DMS53 treated with DMSO at 0.1 percent for 48 hours (cell line): ENCODE measurements at regions not wholly inside any gene's neighbourhood (a gene's known extent, or its start where the extent isn't known, plus 50 kb on each side); places are given as distances from the start of the nearest gene placed in this dataset.
"Not testable (repeated sequence)": the region's sequence is repeated elsewhere in the genome, so short reads cannot be mapped to it uniquely, and the experiment has no call there.

Experiments used
- DNase-seq: peaks from one replicate; lab custom pipeline; 2025; ENCODE audit not compliant: unreplicated experiment; lab: John Stamatoyannopoulos, UW

DNA sequence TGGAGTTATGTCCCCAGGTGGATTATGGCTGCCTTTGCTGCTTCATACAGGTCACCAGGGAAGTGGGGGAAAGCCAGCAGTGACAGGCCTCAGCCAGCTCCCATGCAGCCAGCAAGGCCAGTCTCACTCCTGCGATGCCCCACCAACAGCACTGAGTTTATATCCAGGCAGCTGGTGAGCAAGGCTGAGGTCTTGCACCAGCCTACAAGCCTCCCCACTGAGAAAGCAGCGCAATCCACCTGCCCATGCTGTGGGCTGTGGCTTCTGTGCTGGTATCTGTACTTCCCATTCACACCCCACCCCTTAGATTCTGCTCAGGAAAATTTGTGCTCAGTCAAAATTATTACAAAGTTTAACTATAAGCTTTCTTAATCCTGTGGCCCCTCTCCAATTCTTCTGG is 153.5 kb downstream of the HHIP start:
- no peak for DNase-seq

DNA sequence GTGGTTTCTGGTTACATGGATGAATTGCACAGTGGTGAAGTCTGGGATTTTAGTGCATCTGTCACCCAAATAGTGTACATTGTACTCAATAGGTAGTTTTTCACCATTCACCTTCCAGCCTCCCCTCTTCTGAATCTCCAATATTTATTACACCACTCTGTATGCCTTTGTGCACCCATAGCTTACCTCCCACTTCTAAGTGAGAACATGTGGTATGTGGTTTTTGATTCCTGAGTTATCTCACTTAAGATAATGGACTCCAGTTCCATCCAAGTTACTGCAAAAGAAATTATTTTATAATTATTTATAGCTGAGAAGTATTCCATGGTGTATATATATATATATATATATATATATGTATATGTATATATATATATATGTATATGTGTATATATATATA is 155.8 kb downstream of the HHIP start:
- DNase-seq = no peak

GRCh38 chr4:144808034-144808433 is 162.1 kb downstream of the HHIP start:
- no peak for DNase-seq

DNA sequence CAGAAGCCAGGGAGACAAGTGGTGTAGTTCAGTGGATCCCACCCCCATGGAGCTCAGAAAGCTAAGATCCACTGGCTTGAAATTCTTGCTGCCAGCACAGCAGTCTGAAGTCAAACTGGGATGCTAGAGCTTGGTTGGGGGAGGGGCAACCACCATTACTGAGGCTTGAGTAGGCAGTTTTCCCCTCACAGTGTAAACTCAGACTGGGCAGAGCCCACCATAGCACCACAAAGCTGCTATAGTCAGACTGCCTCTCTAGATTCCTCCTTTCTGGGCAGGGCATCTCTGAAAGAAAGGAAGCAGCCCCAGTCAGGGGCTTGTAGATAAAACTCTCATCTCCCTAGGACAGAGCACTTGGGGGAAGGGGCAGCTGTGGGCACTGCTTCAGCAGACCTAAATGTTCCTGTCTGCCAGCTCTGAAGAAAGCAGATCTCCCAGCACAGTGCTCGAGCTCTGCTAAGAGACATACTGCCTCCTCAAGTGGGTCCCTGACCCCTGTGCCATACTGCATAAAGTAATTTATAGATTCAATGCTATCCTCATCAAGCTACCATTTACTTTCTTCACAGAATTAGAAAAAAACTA is 163.2 kb downstream of the HHIP start:
- no peak for DNase-seq

DNA sequence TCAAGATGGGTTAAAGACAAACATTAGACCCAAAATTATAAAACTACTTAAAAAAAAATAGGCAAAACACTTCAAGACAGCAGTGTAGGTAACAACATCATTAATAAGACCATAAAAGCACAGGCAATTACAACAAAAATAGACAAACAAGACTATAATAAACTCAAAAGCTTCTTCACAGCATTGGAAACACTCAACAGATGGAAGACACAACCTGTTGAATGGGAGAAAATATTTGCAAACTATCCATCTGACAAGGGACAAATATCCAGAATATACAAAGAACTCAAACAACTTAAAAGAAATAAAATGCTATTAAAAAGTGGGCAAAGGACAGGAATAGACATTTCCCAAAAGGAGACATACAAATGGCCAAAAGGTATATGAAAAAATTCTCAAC is 170.7 kb downstream of the HHIP start:
- no peak for DNase-seq

- no peak for DNase-seq
Measured at GRCh38 chr4:144817081-144817480, 171.1 kb downstream of the HHIP start.

DNA sequence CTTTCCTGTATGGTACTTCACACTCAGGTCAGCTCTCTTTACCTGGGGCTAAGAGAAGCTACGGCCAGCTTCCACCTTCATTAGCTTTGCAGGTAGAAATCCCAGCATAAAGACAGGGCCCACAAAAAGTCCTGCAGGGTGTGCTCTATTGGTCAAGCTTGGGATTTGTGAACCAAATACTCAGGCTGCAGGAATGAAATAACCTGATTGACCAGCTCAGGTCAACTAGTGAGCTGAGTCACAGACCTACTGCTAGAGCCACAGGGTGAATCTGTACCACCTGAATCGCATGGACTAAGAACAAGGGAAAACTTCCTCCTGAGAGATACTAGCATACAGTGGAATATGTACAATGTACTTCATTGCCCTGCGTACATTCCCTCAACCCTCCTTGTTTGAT is 172.2 kb downstream of the HHIP start:
- no peak for DNase-seq

DNA sequence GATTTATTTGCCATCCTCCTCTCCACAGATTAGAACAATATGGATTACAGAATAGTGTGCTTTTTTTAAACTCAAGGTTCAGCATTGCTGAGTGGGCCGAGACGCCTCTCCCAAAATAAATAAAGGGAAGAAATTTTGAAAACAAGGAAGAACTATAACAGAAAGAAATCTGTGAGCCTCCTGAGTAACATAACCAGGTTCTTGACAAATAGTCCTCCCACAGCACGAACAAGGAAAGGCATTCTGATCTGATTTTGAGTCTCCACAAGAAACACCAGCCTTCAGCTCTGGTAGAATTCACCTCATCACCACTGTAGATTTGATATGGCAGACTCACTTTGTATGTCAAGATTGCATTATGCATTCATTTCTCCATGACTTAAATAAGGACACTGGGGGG is 173.6 kb downstream of the HHIP start:
- DNase-seq = no peak

DNA sequence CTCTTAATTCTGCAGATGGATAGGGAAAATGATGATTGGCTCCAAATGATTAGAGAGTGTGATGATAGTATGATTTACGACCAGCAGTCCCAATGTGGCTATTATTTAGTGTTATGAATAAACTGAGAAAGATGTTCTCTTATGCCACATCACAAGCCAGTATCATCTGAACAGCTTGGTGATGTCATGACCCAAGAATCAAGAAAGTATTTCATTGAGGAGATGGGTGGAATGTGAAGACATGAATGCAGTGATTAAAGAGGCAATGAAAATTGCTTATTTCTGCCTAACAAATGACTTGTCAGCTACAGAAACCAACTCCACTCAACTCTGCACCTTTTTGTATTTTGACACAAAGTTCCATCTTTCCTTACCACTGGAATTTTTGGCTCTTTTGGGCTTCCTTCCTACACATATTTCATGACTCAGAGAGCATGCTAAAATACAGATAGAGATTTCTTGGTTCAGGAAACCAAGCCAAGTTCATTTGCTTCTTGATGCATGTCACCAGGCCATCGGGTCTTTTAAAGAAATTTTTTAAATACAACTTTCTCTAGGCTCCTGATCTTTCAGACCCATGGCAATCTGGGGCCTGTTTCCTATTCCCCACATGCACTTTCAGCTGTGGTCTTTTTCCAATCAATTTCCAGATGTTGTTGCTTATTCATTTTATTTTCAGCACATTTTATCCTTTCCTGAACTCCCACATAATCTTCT is 174.2 kb downstream of the HHIP start:
- no peak for DNase-seq

DNA sequence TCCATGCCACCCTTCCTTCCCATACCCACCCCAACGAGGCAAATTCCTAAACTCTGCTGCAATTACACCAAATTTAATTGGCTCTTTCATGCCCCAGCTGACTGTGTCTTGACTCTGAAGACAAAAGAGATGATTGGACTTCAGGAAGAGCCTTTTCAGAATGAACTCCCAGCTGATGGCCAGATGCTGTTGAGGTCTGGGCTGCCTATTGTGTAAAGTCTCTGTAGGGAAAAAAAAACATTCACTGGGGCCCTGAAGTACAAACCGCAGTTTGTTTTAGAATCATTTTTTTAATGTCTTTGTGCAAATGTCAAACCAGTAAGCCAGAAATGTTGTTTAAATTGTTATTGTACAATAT is 174.8 kb downstream of the HHIP start:
- no peak for DNase-seq

DNA sequence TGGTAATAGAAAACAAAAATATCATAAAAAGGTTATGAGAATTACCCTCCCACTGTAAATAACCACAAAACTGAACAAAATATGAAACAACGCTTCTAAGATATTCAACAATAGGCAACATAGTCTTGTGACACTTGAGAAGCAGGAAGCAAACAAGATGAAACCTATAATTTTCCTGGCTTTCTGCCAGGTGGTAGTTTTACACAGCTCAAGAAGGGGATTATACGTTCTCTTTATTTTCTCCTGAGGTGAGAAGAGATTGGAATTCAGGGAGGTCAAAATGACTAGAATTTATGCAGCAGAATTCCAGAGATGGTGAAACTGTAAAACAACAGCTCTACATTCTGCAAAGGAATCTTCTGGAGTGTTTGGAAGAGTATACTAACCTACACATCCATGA is 186.0 kb downstream of the HHIP start:
- peak; percentile 4 for DNase-seq

GRCh38 chr4:144845411-144845810 is 199.5 kb downstream of the HHIP start:
- DNase-seq = no peak

GRCh38 chr4:144851948-144852347 is 206.0 kb downstream of the HHIP start:
- no peak for DNase-seq

DNA sequence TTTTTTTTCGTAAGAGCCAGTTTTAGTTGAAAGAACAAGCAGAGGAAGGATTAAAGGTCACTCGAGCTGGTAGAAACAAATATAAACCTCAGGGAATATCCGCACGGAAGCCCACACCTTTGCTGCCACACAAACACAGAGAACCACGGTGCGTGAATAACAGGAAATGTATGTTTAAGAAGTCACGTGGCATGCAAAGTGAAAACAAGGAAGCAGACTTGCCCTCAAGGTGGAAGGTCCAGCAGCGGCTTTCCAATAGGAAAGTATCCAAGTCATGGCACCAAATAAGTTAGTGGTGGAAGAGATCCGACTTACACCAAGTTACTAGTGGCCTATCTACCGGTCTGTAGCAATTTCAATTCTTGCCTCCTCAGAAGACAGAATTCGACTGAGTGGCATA is 215.5 kb downstream of the HHIP start:
- peak; percentile 5 for DNase-seq

- DNase-seq = no peak
Measured at GRCh38 chr4:144862210-144862609, 216.3 kb downstream of the HHIP start.

GRCh38 chr4:144864891-144865290 is 218.9 kb downstream of the HHIP start:
- DNase-seq = not testable (repeated sequence)

GRCh38 chr4:144868309-144868708 is 222.4 kb downstream of the HHIP start:
- no peak for DNase-seq

GRCh38 chr4:144872508-144873225 is 225.3 kb downstream of the ANAPC10 start:
- DNase-seq = no peak

- no peak for DNase-seq
Measured at GRCh38 chr4:144873226-144873990, 224.6 kb downstream of the ANAPC10 start.

- DNase-seq = no peak
Measured at GRCh38 chr4:144894573-144894972, 203.4 kb downstream of the ANAPC10 start.

DNA sequence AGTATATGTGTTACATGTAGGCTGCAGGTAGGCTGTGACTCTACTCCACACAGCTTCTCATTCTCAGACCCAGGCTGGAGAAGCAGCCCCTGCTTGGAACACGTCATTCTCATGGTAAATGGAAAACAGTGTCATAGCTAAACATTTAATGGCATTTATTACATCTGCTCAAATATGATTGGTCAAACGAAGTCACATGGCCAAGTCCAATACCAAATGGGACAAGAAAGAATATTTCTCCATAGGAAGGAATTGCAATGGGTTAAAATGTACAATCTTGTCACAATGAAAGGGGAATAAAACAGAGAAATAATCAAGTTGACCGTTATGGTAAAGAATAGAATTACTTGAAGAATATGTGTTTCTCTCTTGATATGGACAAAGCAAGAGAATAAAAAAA is 198.6 kb downstream of the ANAPC10 start:
- DNase-seq = no peak

GRCh38 chr4:144901141-144901540 is 196.9 kb downstream of the ANAPC10 start:
- DNase-seq = no peak
